Fibroblast of lung (primary cell): ENCODE measurements at regions not wholly inside any gene's neighbourhood (a gene's known extent, or its start where the extent isn't known, plus 50 kb on each side); places are given as distances from the start of the nearest gene placed in this dataset.

ENCODE experiments used
- DNase-seq, 2 donors: peaks; one replicate each; pipeline versions ENCODE4 v3.0.0 to v3.0.0-alpha.2; 2010; ENCODE audit warnings: low read depth in 2 of 2
- H2AFZ ChIP-seq: 2 replicates; pipeline ENCODE4 v1.5.1; 2012; ENCODE audit warnings: low read length, control low read depth, inconsistent platforms
- H3K27ac ChIP-seq: 2 replicates; pipeline ENCODE4 v1.5.1; 2011; ENCODE audit warnings: low read length, control low read depth; ENCODE audit not compliant: insufficient read depth
- H3K27me3 ChIP-seq: 2 replicates; pipeline ENCODE4 v1.5.1; 2011; ENCODE audit warnings: mild to moderate bottlenecking, low read length; ENCODE audit not compliant: control insufficient read depth, insufficient read depth
- H3K36me3 ChIP-seq: 2 replicates; pipeline ENCODE4 v1.5.1; 2011; ENCODE audit warnings: low read length; ENCODE audit not compliant: control insufficient read depth, insufficient read depth
- H3K4me1 ChIP-seq: 2 replicates; pipeline ENCODE4 v1.5.1; 2011; ENCODE audit warnings: low read length; ENCODE audit not compliant: control insufficient read depth, insufficient read depth; ENCODE audit errors: extremely low read depth
- H3K4me2 ChIP-seq: 2 replicates; pipeline ENCODE4 v1.5.1; 2011; ENCODE audit warnings: low read length, control low read depth; ENCODE audit not compliant: insufficient read depth; ENCODE audit errors: extremely low read depth
- H3K4me3 ChIP-seq, 4 experiments: fragments of 200-600 bp in 1 of 4; sonication (generic) in 1 of 4; replicated peaks in 1 of 4; 2 replicates each; pipeline ENCODE4 v1.5.1; 2011 to 2016; ENCODE audit warnings: low read length in 4 of 4, low read depth in 3 of 4, mild to moderate bottlenecking in 3 of 4, control low read depth in 2 of 4, inconsistent platforms in 1 of 4, mixed read lengths in 1 of 4; ENCODE audit not compliant: insufficient read depth in 1 of 4; ENCODE audit errors: control extremely low read depth in 1 of 4
- H3K79me2 ChIP-seq: 2 replicates; pipeline ENCODE4 v1.5.1; 2012; ENCODE audit warnings: mild to moderate bottlenecking, low read length, inconsistent platforms; ENCODE audit not compliant: control insufficient read depth, insufficient read depth
- H3K9ac ChIP-seq: 2 replicates; pipeline ENCODE4 v1.5.1; 2011; ENCODE audit warnings: mild to moderate bottlenecking, low read length, control low read depth; ENCODE audit not compliant: insufficient read depth
- H3K9me3 ChIP-seq: 2 replicates; pipeline ENCODE4 v1.5.1; 2012; ENCODE audit warnings: low read depth, low read length; ENCODE audit not compliant: control insufficient read depth, insufficient read depth
- H4K20me1 ChIP-seq: 2 replicates; pipeline ENCODE4 v1.5.1; 2011; ENCODE audit warnings: low read length; ENCODE audit not compliant: control insufficient read depth, insufficient read depth; ENCODE audit errors: extremely low read depth
- EZH2 ChIP-seq: IDR thresholded peaks from 2 replicates; pipeline ENCODE4 v1.5.1; 2012; ENCODE audit warnings: low read length, control low read depth, mild to moderate bottlenecking; ENCODE audit errors: missing control alignments
- TF ChIP-seq, protein P1 (sequence below), 2 donors: IDR thresholded peaks in 1 of 2; conservative IDR thresholded peaks in 1 of 2; 1 replicate in 1 of 2; 2 replicates in 1 of 2; pipeline ENCODE4 v1.5.1; 2011 to 2012; ENCODE audit warnings: low read length in 2 of 2, control low read depth in 1 of 2, inconsistent platforms in 1 of 2, low read depth in 1 of 2, mild to moderate bottlenecking in 1 of 2

- H3K9ac ChIP-seq = no peak overlapping the region
- H3K79me2 ChIP-seq = no peaks in the 10 kb centered on the region
- H2AFZ ChIP-seq = no peak overlapping the region
- H3K36me3 ChIP-seq = no peaks in the 10 kb centered on the region
- TF ChIP-seq, protein P1, sequence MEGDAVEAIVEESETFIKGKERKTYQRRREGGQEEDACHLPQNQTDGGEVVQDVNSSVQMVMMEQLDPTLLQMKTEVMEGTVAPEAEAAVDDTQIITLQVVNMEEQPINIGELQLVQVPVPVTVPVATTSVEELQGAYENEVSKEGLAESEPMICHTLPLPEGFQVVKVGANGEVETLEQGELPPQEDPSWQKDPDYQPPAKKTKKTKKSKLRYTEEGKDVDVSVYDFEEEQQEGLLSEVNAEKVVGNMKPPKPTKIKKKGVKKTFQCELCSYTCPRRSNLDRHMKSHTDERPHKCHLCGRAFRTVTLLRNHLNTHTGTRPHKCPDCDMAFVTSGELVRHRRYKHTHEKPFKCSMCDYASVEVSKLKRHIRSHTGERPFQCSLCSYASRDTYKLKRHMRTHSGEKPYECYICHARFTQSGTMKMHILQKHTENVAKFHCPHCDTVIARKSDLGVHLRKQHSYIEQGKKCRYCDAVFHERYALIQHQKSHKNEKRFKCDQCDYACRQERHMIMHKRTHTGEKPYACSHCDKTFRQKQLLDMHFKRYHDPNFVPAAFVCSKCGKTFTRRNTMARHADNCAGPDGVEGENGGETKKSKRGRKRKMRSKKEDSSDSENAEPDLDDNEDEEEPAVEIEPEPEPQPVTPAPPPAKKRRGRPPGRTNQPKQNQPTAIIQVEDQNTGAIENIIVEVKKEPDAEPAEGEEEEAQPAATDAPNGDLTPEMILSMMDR (conservative IDR thresholded peaks at IDR 0.05 in 1 of 2, IDR thresholded peaks at IDR 0.05 in 1 of 2; ENCODE audit: low read depth in 1 of 2, low read length in 2 of 2) = no peak
- no peaks in the 10 kb centered on the region for H3K4me1 ChIP-seq
- no peaks in the 10 kb centered on the region for H3K27me3 ChIP-seq
- no peak overlapping the region for H3K4me2 ChIP-seq
- DNase-seq = no peak
- H4K20me1 ChIP-seq = no peaks in the 10 kb centered on the region
- H3K27ac ChIP-seq = no peak overlapping the region
- no peaks in the 10 kb centered on the region for H3K9me3 ChIP-seq
- H3K4me3 ChIP-seq = no peak overlapping the region
These were observed 514.5 kb downstream of the TBC1D22A start for GRCh38 chr22:47276991-47277390.

DNA sequence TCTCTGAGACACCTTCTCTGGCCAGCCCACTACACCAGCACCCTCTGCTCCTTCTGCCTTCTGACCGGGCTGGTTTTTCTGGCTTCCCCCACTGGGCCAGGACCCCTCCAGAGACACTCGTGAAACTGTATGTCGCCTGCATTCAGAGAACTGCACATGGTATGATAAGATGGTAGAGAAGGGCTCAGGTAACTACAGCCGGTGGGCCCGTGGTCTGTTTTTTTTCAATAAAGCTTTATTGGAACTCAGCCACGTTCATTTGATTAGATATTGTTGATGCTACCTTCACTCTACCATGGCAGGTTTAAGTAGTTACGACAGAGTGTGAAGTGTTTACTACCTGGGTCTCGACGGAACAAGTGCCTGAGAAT is 514.0 kb downstream of the TBC1D22A start:
- no peak overlapping the region for H3K4me2 ChIP-seq
- TF ChIP-seq, protein P1 (conservative IDR thresholded peaks at IDR 0.05 in 1 of 2, IDR thresholded peaks at IDR 0.05 in 1 of 2; ENCODE audit: low read depth in 1 of 2, low read length in 2 of 2) = no peak
- TF ChIP-seq EZH2 = no peak
- DNase-seq = no peak
- H3K4me3 ChIP-seq = no peak overlapping the region
- no peaks in the 10 kb centered on the region for H3K27me3 ChIP-seq
- no peak overlapping the region for H3K9ac ChIP-seq
- no peaks in the 10 kb centered on the region for H3K79me2 ChIP-seq
- H3K36me3 ChIP-seq = no peaks in the 10 kb centered on the region
- no peaks in the 10 kb centered on the region for H4K20me1 ChIP-seq
- no peak overlapping the region for H2AFZ ChIP-seq
- H3K9me3 ChIP-seq = no peaks in the 10 kb centered on the region
- no peaks in the 10 kb centered on the region for H3K4me1 ChIP-seq
- no peak overlapping the region for H3K27ac ChIP-seq

GRCh38 chr22:47275605-47276449 is 513.4 kb downstream of the TBC1D22A start:
- Histone ChIP-seq H3K4me1 (no peaks in the 10 kb centered on the region), H2AFZ (no peak overlapping the region), H4K20me1 (no peaks in the 10 kb centered on the region), H3K36me3 (no peaks in the 10 kb centered on the region), H3K9ac (no peak overlapping the region), H3K9me3 (no peaks in the 10 kb centered on the region), H3K4me3 (no peak overlapping the region), H3K27ac (no peak overlapping the region), H3K4me2 (no peak overlapping the region), H3K27me3 (no peaks in the 10 kb centered on the region), H3K79me2 (no peaks in the 10 kb centered on the region)
- TF ChIP-seq EZH2 = no peak
- TF ChIP-seq, protein P1 (conservative IDR thresholded peaks at IDR 0.05 in 1 of 2, IDR thresholded peaks at IDR 0.05 in 1 of 2; ENCODE audit: low read depth in 1 of 2, low read length in 2 of 2) = no peak
- DNase-seq = peak; percentile 5 to 56
